ENCODE measurements at regions not wholly inside any gene's neighbourhood (a gene's known extent, or its start where the extent isn't known, plus 50 kb on each side); places are given as distances from the start of the nearest gene placed in this dataset.

DNA sequence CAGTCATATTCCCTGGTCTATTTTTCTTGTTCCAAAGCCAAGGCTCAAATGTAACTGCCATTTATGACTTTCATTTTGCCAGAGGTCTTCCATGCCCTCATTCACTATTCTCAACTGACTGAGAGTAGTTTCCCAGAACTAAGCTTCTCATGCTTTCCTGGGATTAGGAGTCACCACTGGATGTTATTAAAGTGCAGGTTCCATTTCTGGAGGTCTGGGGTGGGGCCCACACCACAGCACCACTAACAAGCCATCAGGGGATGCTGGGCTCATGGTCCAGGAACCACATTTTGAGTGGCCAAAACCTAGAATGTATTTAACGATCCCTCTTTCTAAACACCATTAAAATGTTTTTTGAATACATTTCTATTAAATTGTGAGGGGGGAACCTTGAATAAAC lies 677.6 kb downstream of the SEMA5A start:
- TF ChIP-seq, protein P1, sequence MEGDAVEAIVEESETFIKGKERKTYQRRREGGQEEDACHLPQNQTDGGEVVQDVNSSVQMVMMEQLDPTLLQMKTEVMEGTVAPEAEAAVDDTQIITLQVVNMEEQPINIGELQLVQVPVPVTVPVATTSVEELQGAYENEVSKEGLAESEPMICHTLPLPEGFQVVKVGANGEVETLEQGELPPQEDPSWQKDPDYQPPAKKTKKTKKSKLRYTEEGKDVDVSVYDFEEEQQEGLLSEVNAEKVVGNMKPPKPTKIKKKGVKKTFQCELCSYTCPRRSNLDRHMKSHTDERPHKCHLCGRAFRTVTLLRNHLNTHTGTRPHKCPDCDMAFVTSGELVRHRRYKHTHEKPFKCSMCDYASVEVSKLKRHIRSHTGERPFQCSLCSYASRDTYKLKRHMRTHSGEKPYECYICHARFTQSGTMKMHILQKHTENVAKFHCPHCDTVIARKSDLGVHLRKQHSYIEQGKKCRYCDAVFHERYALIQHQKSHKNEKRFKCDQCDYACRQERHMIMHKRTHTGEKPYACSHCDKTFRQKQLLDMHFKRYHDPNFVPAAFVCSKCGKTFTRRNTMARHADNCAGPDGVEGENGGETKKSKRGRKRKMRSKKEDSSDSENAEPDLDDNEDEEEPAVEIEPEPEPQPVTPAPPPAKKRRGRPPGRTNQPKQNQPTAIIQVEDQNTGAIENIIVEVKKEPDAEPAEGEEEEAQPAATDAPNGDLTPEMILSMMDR (IDR thresholded peaks at IDR 0.05 in 2 of 3, conservative IDR thresholded peaks at IDR 0.05 in 1 of 3; ENCODE audit: borderline replicate concordance in 1 of 3, insufficient read depth in 1 of 3, low read depth in 2 of 3, low read length in 2 of 3): no peak
- TF ChIP-seq, protein P2, sequence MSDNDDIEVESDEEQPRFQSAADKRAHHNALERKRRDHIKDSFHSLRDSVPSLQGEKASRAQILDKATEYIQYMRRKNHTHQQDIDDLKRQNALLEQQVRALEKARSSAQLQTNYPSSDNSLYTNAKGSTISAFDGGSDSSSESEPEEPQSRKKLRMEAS (IDR thresholded peaks at IDR 0.05): no peak
- TF ChIP-seq POLR2A (IDR thresholded peaks at IDR 0.05; ENCODE audit: borderline replicate concordance, extremely low read depth, insufficient read depth, insufficient read length): no peak
